GM12878 (cell line): ENCODE measurements at regions not wholly inside any gene's neighbourhood (a gene's known extent, or its start where the extent isn't known, plus 50 kb on each side); places are given as distances from the start of the nearest gene placed in this dataset.

ENCODE experiments used
- ATAC-seq: fragments of 200-7000 bp; cut with Tn5 transposase; 3 replicates; pipeline ENCODE4 v1.9.1; 2020; ENCODE audit warnings: mild to moderate bottlenecking, moderate library complexity
- BruUV-seq: library from RNA; stranded (reverse); fragments of 400-500 nt; replicated peaks from 2 replicates; lab custom pipeline; 2021; lab: Mats Ljungman, UMichigan
- CTCF ChIA-PET: fragments of 300-600 bp; sonication (Branson Sonifier 250); formaldehyde crosslinking; extraction: SDS; loops from one replicate; lab custom pipeline; 2021; ENCODE audit warnings: inconsistent platforms; lab: Yijun Ruan, JAX
- POLR2A ChIA-PET: fragments of 350-600 bp; formaldehyde crosslinking; extraction: SDS; loops from one replicate; lab custom pipeline; 2021; ENCODE audit warnings: inconsistent platforms; lab: Charles Lee
- RAD21 ChIA-PET: fragments of 300-600 bp; sonication (Branson Sonifier 250); formaldehyde crosslinking; loops from one replicate; lab custom pipeline; 2023; ENCODE audit warnings: antibody characterized with exemption; ENCODE audit not compliant: unreplicated experiment; lab: Charles Lee
- SMC1A ChIA-PET: fragments of 300-600 bp; sonication (Branson Sonifier 250); formaldehyde crosslinking; loops from one replicate; lab custom pipeline; 2023; ENCODE audit not compliant: unreplicated experiment, uncharacterized antibody; lab: Charles Lee
- DNase-seq: peaks from one replicate; pipeline ENCODE4 v3.0.0-alpha.2; 2011; ENCODE audit warnings: low read depth, low spot score
- FAIRE-seq: peaks from 3 replicates; lab custom pipeline; 2011; peaks lifted over from hg19 to GRCh38; lab: Jason Lieb, UNC
- H2AFZ ChIP-seq: 2 replicates; pipeline ENCODE4 v1.6.0; 2011; ENCODE audit warnings: low read depth, low read length, control low read depth; ENCODE audit not compliant: control insufficient read depth
- H3K27ac ChIP-seq: 2 replicates; pipeline ENCODE4 v1.5.1; 2011; ENCODE audit warnings: control low read depth; ENCODE audit not compliant: control insufficient read depth, insufficient read depth
- H3K27me3 ChIP-seq, 2 experiments: replicated peaks in 1 of 2; 2 replicates each; pipeline versions ENCODE4 v1.6.0 to v1.6.1; 2011; ENCODE audit warnings: low read length in 1 of 2; ENCODE audit not compliant: control insufficient read depth in 2 of 2, insufficient read depth in 2 of 2
- H3K36me3 ChIP-seq, 2 experiments: 2 replicates each; pipeline ENCODE4 v1.5.1; 2011; ENCODE audit warnings: low read length in 1 of 2; ENCODE audit not compliant: control insufficient read depth in 2 of 2, insufficient read depth in 2 of 2
- H3K4me1 ChIP-seq: 2 replicates; pipeline ENCODE4 v1.6.1; 2011; ENCODE audit warnings: mild to moderate bottlenecking, low read length, moderate library complexity, mixed read lengths; ENCODE audit not compliant: control insufficient read depth, insufficient read depth
- H3K4me2 ChIP-seq: 2 replicates; pipeline ENCODE4 v1.6.0; 2011; ENCODE audit warnings: control low read depth; ENCODE audit not compliant: control insufficient read depth, insufficient read depth
- H3K4me3 ChIP-seq: fragments of 200-600 bp; sonication (generic); 2 replicates; pipeline ENCODE4 v1.5.1; 2016
- H3K79me2 ChIP-seq: 2 replicates; pipeline ENCODE4 v1.6.0; 2011; ENCODE audit warnings: low read length; ENCODE audit not compliant: control insufficient read depth, insufficient read depth
- H3K9ac ChIP-seq: 2 replicates; pipeline ENCODE4 v1.8.0; 2011; ENCODE audit warnings: low read length, control low read depth, mixed read lengths; ENCODE audit not compliant: control insufficient read depth, insufficient read depth
- H3K9me3 ChIP-seq: replicated peaks from 3 replicates; pipeline ENCODE4 v1.5.1; 2011; ENCODE audit warnings: mild to moderate bottlenecking, low read length; ENCODE audit not compliant: control insufficient read depth, insufficient read depth
- H4K20me1 ChIP-seq: 2 replicates; pipeline ENCODE4 v1.6.0; 2011; ENCODE audit not compliant: control insufficient read depth, insufficient read depth
- HDAC2 ChIP-seq: fragments of 200-600 bp; sonication (generic); IDR thresholded peaks from 2 replicates; pipeline ENCODE4 v1.6.1; 2017
- POLR2AphosphoS2 ChIP-seq: IDR thresholded peaks from 2 replicates; pipeline ENCODE4 v1.6.1; 2011; ENCODE audit warnings: low read depth, mild to moderate bottlenecking, low read length, improper control_type of control experiment, moderate library complexity
- RAD21 ChIP-seq: IDR thresholded peaks from 2 replicates; pipeline ENCODE4 v1.6.1; 2011; ENCODE audit warnings: mild to moderate bottlenecking, low read depth, low read length, moderate library complexity; ENCODE audit not compliant: insufficient read depth
- RBBP5 ChIP-seq: fragments of 200-600 bp; sonication (generic); conservative IDR thresholded peaks from 2 replicates; pipeline ENCODE4 v1.6.1; 2016
- RCOR1 ChIP-seq: conservative IDR thresholded peaks from 2 replicates; pipeline ENCODE4 v1.6.1; 2012; ENCODE audit warnings: low read depth, low read length, improper control_type of control experiment
- YBX1 ChIP-seq: fragments of 450-650 bp; IDR thresholded peaks from 2 replicates; pipeline ENCODE4 v1.6.1; 2016; ENCODE audit warnings: antibody characterized with exemption
- WGBS: methylation state at CpG from one replicate; pipeline ENCODE4 v1.1.6; 2016; ENCODE audit warnings: low lambda C conversion rate; ENCODE audit not compliant: insufficient replicate concordance, insufficient coverage; ENCODE audit errors: missing lambda C conversion rate; 5-methylcytosine and 5-hydroxymethylcytosine counted together
- in situ Hi-C: fragments of 300-500 bp; cut with MboI; formaldehyde crosslinking; loops from 9 replicates; pipeline ENCODE4 v1.14.3; 2018; ENCODE audit warnings: mixed read lengths
- intact Hi-C: fragments of 100-400 bp; cut with micrococcal nuclease; formaldehyde crosslinking; loops from one replicate; pipeline ENCODE4 v1.14.2; 2022; ENCODE audit not compliant: unreplicated experiment
- TF ChIP-seq, protein P1 (sequence below): fragments of 450-650 bp; IDR thresholded peaks from 2 replicates; pipeline ENCODE4 v1.6.1; 2017; ENCODE audit warnings: antibody characterized with exemption, mild to moderate bottlenecking, moderate library complexity
- TF ChIP-seq, protein P2 (sequence below): fragments of 450-650 bp; IDR thresholded peaks from 2 replicates; pipeline ENCODE4 v1.6.1; 2017; ENCODE audit warnings: mild to moderate bottlenecking

DNA sequence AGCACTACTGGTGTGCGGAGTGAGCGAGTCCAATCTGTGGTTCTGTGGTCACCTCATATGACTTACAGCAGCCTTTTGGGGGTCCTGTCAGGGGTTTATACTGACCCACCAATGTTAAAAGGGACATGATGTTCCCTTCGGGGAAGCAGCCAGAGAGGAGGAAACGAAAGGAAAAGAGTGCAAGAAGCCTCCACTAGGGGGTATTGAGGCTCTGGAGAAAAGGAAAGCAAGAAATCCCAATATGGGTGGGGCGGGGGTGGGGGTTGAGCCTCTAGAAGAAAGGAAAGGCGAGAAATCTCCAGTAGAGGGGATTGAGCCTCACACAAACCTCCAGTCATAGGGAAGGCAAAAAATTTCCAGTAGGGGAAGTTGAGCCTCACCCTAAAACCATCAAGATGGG lies 249.3 kb upstream of the ECI2 start:
- intact Hi-C loops (no loop called here), in situ Hi-C loops (no loop called here)
- H3K9ac ChIP-seq: no peak overlapping the region
- DNase-seq (no peak), ATAC-seq (no peak), FAIRE-seq (no peak)
- no peaks in the 10 kb centered on the region for H3K36me3 ChIP-seq
- no peaks in the 10 kb centered on the region for H4K20me1 ChIP-seq
- H3K27me3 ChIP-seq: no peaks in the 10 kb centered on the region; a peak in 1 of 4 replicates
- H3K9me3 ChIP-seq: peaks cover 11% of the 10 kb centered on the region; the same call in 2 of the 3 replicates
- ChIA-PET POLR2A (no interaction called here), SMC1A (interaction anchor here (0.7 kb wide), 1 partner anchor 78 kb away, joined by 3 read pairs; no protein-coding TSS in a partner anchor), RAD21 (no interaction called here), CTCF (no interaction called here)
- TF ChIP-seq, protein P1, sequence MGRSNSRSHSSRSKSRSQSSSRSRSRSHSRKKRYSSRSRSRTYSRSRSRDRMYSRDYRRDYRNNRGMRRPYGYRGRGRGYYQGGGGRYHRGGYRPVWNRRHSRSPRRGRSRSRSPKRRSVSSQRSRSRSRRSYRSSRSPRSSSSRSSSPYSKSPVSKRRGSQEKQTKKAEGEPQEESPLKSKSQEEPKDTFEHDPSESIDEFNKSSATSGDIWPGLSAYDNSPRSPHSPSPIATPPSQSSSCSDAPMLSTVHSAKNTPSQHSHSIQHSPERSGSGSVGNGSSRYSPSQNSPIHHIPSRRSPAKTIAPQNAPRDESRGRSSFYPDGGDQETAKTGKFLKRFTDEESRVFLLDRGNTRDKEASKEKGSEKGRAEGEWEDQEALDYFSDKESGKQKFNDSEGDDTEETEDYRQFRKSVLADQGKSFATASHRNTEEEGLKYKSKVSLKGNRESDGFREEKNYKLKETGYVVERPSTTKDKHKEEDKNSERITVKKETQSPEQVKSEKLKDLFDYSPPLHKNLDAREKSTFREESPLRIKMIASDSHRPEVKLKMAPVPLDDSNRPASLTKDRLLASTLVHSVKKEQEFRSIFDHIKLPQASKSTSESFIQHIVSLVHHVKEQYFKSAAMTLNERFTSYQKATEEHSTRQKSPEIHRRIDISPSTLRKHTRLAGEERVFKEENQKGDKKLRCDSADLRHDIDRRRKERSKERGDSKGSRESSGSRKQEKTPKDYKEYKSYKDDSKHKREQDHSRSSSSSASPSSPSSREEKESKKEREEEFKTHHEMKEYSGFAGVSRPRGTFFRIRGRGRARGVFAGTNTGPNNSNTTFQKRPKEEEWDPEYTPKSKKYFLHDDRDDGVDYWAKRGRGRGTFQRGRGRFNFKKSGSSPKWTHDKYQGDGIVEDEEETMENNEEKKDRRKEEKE: no peak
- TF ChIP-seq, protein P2, sequence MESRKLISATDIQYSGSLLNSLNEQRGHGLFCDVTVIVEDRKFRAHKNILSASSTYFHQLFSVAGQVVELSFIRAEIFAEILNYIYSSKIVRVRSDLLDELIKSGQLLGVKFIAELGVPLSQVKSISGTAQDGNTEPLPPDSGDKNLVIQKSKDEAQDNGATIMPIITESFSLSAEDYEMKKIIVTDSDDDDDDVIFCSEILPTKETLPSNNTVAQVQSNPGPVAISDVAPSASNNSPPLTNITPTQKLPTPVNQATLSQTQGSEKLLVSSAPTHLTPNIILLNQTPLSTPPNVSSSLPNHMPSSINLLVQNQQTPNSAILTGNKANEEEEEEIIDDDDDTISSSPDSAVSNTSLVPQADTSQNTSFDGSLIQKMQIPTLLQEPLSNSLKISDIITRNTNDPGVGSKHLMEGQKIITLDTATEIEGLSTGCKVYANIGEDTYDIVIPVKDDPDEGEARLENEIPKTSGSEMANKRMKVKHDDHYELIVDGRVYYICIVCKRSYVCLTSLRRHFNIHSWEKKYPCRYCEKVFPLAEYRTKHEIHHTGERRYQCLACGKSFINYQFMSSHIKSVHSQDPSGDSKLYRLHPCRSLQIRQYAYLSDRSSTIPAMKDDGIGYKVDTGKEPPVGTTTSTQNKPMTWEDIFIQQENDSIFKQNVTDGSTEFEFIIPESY: no peak
- no peak for TF ChIP-seq POLR2AphosphoS2
- TF ChIP-seq HDAC2: no peak
- no peak for TF ChIP-seq RCOR1
- no peak for TF ChIP-seq RAD21
- TF ChIP-seq YBX1: no peak
- no peak for TF ChIP-seq RBBP5
- no TSS peak for BruUV-seq
- H3K4me1 ChIP-seq: no peaks in the 10 kb centered on the region
- no peaks in the 10 kb centered on the region for H3K79me2 ChIP-seq
- no peak overlapping the region for H3K27ac ChIP-seq
- H3K4me3 ChIP-seq: no peak overlapping the region
- no peak overlapping the region for H2AFZ ChIP-seq
- no peak overlapping the region for H3K4me2 ChIP-seq
- WGBS: 57% methylated on average over 4 of the region's 6 CpGs
